ENCODE measurements at regions not wholly inside any gene's neighbourhood (a gene's known extent, or its start where the extent isn't known, plus 50 kb on each side); places are given as distances from the start of the nearest gene placed in this dataset.

- peaks cover 31 to 78% of the 10 kb centered on the region in 2 experiments for H3K27me3 ChIP-seq (ENCODE audit: control insufficient read depth in 2 of 2, insufficient read depth in 2 of 2, low read length in 2 of 2)
- no peak overlapping the region for H2AFZ ChIP-seq (ENCODE audit: low read depth, low read length)
- no peak overlapping the region for H3K27ac ChIP-seq (ENCODE audit: extremely low read depth, low read depth, low read length)
- no peak for DNase-seq (ENCODE audit: extremely low read depth in 1 of 4, low spot score in 3 of 4)
- ChIA-PET POLR2A (interaction anchor here (0.6 kb wide), 1 partner anchor 486 kb away, joined by 3 read pairs; no protein-coding TSS in a partner anchor), CTCF (ENCODE audit: low intra/inter-chr PET ratio) (no interaction called here)
- in situ Hi-C loops (cut with MboI) = loop anchor here (25.0 kb wide), 1 partner anchor 680 kb away; no protein-coding TSS in a partner anchor
- H3K4me3 ChIP-seq = no peak overlapping the region
- H3K4me2 ChIP-seq (ENCODE audit: insufficient read depth, low read length) = no peak overlapping the region
- no peaks in the 10 kb centered on the region for H4K20me1 ChIP-seq (replicated peaks; ENCODE audit: control insufficient read depth, insufficient read depth, low read length)
- H3K79me2 ChIP-seq (ENCODE audit: control insufficient read depth, insufficient read depth, low read length) = no peaks in the 10 kb centered on the region
- TF ChIP-seq HNRNPK (IDR thresholded peaks at IDR 0.05; ENCODE audit: low read depth, low read length, poor library complexity, severe bottlenecking) = no peak
- H3K9me3 ChIP-seq (replicated peaks; ENCODE audit: control insufficient read depth, insufficient read depth, low read depth, low read length) = no peaks in the 10 kb centered on the region
- no peaks in the 10 kb centered on the region for H3K36me3 ChIP-seq (ENCODE audit: control insufficient read depth, insufficient read depth, low read length)
- no peak overlapping the region for H3K9ac ChIP-seq (ENCODE audit: insufficient read depth in 1 of 2, low read depth in 2 of 2, low read length in 2 of 2)
- BruUV-seq (replicated peaks) = no TSS peak
- intact Hi-C loops (cut with micrococcal nuclease) = no loop called here
- H3K4me1 ChIP-seq (replicated peaks in 1 of 2; ENCODE audit: control insufficient read depth in 2 of 2, insufficient read depth in 2 of 2, low read length in 2 of 2) = no peaks in the 10 kb centered on the region
- whole genome bisulfite sequencing (ENCODE audit: insufficient coverage, low coverage, missing lambda C conversion rate) = 0% methylated on average over 6 of the region's 6 CpGs
- no peaks in the 10 kb centered on the region for H3K9me1 ChIP-seq (ENCODE audit: control insufficient read depth, insufficient read depth, low read length)
- ATAC-seq = no peak
- no peak for FAIRE-seq
Measured at GRCh38 chr12:107616941-107617340, 68.7 kb upstream of the PWP1 start.

GRCh38 chr12:107618106-107618505 is 67.5 kb upstream of the PWP1 start:
- BruUV-seq (replicated peaks) = no TSS peak
- Histone ChIP-seq H3K27me3 (ENCODE audit: control insufficient read depth in 2 of 2, insufficient read depth in 2 of 2, low read length in 2 of 2) (peaks cover 19 to 72% of the 10 kb centered on the region in 2 experiments), H3K79me2 (ENCODE audit: control insufficient read depth, insufficient read depth, low read length) (no peaks in the 10 kb centered on the region), H3K4me1 (replicated peaks in 1 of 2; ENCODE audit: control insufficient read depth in 2 of 2, insufficient read depth in 2 of 2, low read length in 2 of 2) (no peaks in the 10 kb centered on the region), H3K9me3 (replicated peaks; ENCODE audit: control insufficient read depth, insufficient read depth, low read depth, low read length) (no peaks in the 10 kb centered on the region), H4K20me1 (replicated peaks; ENCODE audit: control insufficient read depth, insufficient read depth, low read length) (no peaks in the 10 kb centered on the region), H3K4me3 (no peak overlapping the region), H3K27ac (ENCODE audit: extremely low read depth, low read depth, low read length) (no peak overlapping the region), H2AFZ (ENCODE audit: low read depth, low read length) (no peak overlapping the region), H3K9ac (ENCODE audit: insufficient read depth in 1 of 2, low read depth in 2 of 2, low read length in 2 of 2) (no peak overlapping the region), H3K9me1 (ENCODE audit: control insufficient read depth, insufficient read depth, low read length) (no peaks in the 10 kb centered on the region), H3K4me2 (ENCODE audit: insufficient read depth, low read length) (no peak overlapping the region), H3K36me3 (ENCODE audit: control insufficient read depth, insufficient read depth, low read length) (no peaks in the 10 kb centered on the region)
- ATAC-seq (no peak), FAIRE-seq (no peak), DNase-seq (ENCODE audit: extremely low read depth in 1 of 4, low spot score in 3 of 4) (no peak)
- 4% methylated on average over 15 of the region's 15 CpGs for WGBS (ENCODE audit: insufficient coverage, low coverage, missing lambda C conversion rate)
- POLR2A ChIA-PET = no interaction called here
- in situ Hi-C loops (cut with MboI) (loop anchor here (25.0 kb wide), 1 partner anchor 681 kb away; no protein-coding TSS in a partner anchor), intact Hi-C loops (cut with micrococcal nuclease) (no loop called here)
- TF ChIP-seq PKNOX1 (IDR thresholded peaks at IDR 0.05) (peak; percentile 53; the same call in 1 of the 2 replicates), NFE2L1 (tag; IDR thresholded peaks at IDR 0.05; ENCODE audit: borderline replicate concordance, low read depth) (no peak), HEY1 (CRISPR knock-in tag; IDR thresholded peaks at IDR 0.05; ENCODE audit: borderline replicate concordance) (no peak)
- CTCF ChIA-PET (ENCODE audit: low intra/inter-chr PET ratio) = no interaction called here
